Muscle of leg (tissue), 3 donors: ENCODE measurements at regions not wholly inside any gene's neighbourhood (a gene's known extent, or its start where the extent isn't known, plus 50 kb on each side); places are given as distances from the start of the nearest gene placed in this dataset.

Source experiments
- DNase-seq: peaks from one replicate; pipeline ENCODE4 v3.0.0; 2013
- H3K27ac ChIP-seq: one replicate; pipeline ENCODE4 v1.5.1; 2013; ENCODE audit warnings: mild to moderate bottlenecking, low read length, control low read depth
- H3K27me3 ChIP-seq: one replicate; pipeline ENCODE4 v1.6.1; 2013; ENCODE audit warnings: low read length; ENCODE audit not compliant: control insufficient read depth, insufficient read depth
- H3K36me3 ChIP-seq: one replicate; pipeline ENCODE4 v1.6.1; 2013; ENCODE audit warnings: low read length; ENCODE audit not compliant: control insufficient read depth, insufficient read depth
- H3K4me1 ChIP-seq: one replicate; pipeline ENCODE4 v1.6.1; 2013; ENCODE audit warnings: low read length; ENCODE audit not compliant: control insufficient read depth, insufficient read depth
- H3K4me3 ChIP-seq: one replicate; pipeline ENCODE4 v1.5.1; 2013; ENCODE audit warnings: low read length, control low read depth
- H3K9me3 ChIP-seq: replicated peaks from 2 replicates; pipeline ENCODE4 v1.6.1; 2013; ENCODE audit warnings: low read depth, low read length; ENCODE audit not compliant: control insufficient read depth
- WGBS: methylation state at CpG from one replicate; pipeline ENCODE4 v1.1.5; 2013; ENCODE audit warnings: missing lambda C conversion rate; ENCODE audit not compliant: insufficient coverage; 5-methylcytosine and 5-hydroxymethylcytosine counted together

DNA sequence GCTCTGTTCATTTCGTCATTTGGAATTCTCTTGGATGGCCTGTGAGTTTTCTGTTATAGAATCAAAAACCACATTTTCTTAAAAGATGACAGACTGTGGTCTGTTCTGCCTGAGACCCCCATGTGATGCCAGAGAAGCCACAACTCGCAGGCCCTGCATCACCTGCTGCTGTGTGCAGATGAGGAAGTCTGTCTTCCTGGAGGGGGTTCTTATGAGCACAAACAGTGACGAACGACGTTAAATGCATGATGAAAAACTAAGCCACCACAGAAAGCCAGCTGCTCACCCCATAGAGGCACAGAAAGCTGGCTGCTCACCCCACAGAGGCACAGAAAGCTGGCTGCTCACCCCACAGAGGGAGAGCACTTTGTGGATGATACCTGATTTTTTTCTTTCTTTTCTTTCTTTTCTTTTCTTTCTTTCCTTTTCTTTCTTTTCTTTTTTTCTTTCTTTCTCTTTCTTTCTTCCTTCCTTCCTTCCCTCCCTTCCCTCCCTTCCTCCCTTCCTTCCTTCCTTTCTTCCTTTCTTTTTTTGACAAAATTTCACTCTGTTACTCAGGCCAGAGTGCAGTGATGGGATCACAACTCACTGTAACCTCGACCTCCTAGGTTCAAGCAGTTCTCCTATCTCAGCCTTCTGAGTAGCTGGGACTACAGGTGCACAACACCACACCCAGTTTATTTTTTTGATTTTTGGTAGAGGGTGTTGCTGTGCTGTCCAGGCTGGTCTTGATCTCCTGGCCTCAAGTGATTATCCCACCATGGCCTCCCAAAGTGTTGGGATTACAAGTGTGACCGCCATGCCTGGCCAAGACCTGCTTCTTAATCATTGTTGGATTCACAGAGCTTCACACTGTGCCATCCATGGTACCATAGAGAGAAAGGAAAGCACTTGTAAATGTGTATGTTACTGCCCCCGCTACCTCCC lies 1191.4 kb downstream of the UQCRFS1 start:
- WGBS, result no CpG with 5 or more reads among the region's 8 CpGs
- Histone ChIP-seq H3K4me3 (no peak overlapping the region), H3K36me3 (no peaks in the 10 kb centered on the region), H3K4me1 (no peaks in the 10 kb centered on the region), H3K9me3 (no peaks in the 10 kb centered on the region), H3K27ac (no peak overlapping the region), H3K27me3 (no peaks in the 10 kb centered on the region)
- no peak for DNase-seq

GRCh38 chr19:28020619-28021258 lies 1192.2 kb downstream of the UQCRFS1 start:
- Histone ChIP-seq H3K4me1 (no peaks in the 10 kb centered on the region), H3K27me3 (no peaks in the 10 kb centered on the region)

GRCh38 chr19:28019901-28020300 lies 1193.0 kb downstream of the UQCRFS1 start:
- Histone ChIP-seq H3K4me1 (no peaks in the 10 kb centered on the region), H3K27ac (no peak overlapping the region), H3K9me3 (no peaks in the 10 kb centered on the region), H3K36me3 (no peaks in the 10 kb centered on the region), H3K27me3 (no peaks in the 10 kb centered on the region), H3K4me3 (no peak overlapping the region)
- DNase-seq, result no peak
- 47% methylated on average over 5 of the region's 7 CpGs for WGBS

More at GRCh38 chr19:28020619-28021258, 1192.2 kb downstream of the UQCRFS1 start:
- no peaks in the 10 kb centered on the region for H3K9me3 ChIP-seq
- no peak overlapping the region for H3K27ac ChIP-seq
- 25% methylated on average over 3 of the region's 7 CpGs for WGBS
- DNase-seq, result no peak
- no peaks in the 10 kb centered on the region for H3K36me3 ChIP-seq
- H3K4me3 ChIP-seq, result no peak overlapping the region

DNA sequence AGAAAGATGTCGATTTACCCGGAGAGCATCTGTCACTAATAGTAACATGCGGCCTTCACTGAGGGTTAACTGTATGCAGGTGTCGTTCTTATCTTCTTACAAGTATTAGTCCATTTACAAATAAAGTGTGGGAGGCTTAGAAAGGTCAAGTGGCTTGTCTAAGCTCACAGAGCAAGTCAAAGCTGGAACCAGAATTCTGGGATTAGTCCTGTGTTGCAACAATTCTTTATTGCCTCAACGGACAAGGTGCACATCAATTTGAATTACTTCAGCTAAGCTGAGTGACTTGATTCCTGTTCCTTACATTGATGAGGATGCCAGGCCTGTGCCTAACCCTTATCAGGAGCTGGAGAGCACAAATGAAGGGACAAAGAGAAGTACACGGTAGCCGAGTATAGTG lies 1193.6 kb downstream of the UQCRFS1 start:
- Histone ChIP-seq H3K9me3 (no peaks in the 10 kb centered on the region), H3K36me3 (no peaks in the 10 kb centered on the region), H3K27me3 (no peaks in the 10 kb centered on the region), H3K4me3 (no peak overlapping the region), H3K4me1 (no peaks in the 10 kb centered on the region), H3K27ac (no peak overlapping the region)
- DNase-seq, result no peak
- 59% methylated on average over 3 of the region's 7 CpGs for WGBS

DNA sequence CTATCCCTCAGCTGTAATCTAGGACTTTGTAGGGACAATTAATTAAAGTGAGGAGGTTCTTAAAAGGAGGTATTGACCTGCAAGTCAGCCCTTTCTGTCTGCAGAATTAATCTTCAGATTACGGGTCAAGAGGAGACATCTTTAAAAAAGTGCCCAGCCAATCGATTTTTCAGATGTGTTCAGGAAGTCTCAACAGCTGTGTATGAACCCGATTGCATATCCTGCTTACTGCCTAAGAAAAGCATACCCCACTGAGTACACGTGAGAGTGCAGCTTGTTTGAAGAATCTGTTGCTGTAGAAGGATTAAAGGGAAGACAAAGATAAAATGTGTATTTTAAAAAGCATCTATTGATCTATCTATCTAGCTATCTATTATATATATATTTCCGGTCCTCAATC lies 1194.5 kb downstream of the UQCRFS1 start:
- WGBS, result 15% methylated on average over 2 of the region's 5 CpGs
- Histone ChIP-seq H3K4me1 (no peaks in the 10 kb centered on the region), H3K4me3 (no peak overlapping the region), H3K27me3 (no peaks in the 10 kb centered on the region), H3K27ac (no peak overlapping the region), H3K36me3 (no peaks in the 10 kb centered on the region), H3K9me3 (no peaks in the 10 kb centered on the region)
- DNase-seq, result no peak

DNA sequence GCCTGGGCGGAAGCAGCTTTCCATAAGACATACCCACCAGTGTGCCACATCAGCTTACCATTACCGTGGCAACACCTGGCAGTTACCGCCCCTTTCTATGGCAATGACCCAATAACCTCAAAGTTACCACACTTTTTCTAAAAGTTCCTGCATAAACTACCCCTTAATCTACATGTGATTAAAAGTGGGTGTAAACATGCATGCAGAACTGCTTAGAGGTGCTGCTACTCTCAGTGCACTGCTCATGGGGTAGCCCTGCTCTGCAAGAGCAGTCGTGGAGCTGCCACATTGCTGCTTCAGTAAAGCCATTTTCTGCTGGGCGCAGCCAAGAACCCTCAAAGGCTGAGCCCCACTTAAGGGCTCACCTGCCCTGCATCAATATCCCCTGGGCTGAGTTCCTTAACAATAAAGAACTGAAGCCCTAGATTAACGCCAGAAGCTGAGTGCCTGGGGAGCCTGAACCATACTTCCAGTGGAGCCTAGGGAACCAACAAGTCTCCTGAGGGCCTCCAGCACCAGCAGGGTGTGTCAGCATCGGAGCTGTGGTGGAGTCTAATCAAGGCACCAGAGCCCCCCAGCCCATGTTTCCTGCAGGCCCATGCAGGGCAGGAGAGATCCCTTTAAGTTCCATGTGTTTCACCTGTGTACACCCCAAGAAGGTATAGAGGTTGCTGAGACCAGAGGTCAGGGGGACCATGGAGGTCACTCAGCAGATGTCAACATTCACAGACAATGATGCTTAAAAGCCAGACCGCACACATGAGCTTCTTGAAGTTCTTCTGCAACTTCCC lies 1198.1 kb downstream of the UQCRFS1 start:
- WGBS, result 69% methylated on average over 4 of the region's 8 CpGs
- Histone ChIP-seq H3K4me1 (no peaks in the 10 kb centered on the region), H3K27ac (no peak overlapping the region)

GRCh38 chr19:28012361-28012760 lies 1200.6 kb downstream of the UQCRFS1 start:
- no peaks in the 10 kb centered on the region for H3K4me1 ChIP-seq
- no peak for DNase-seq
- no peaks in the 10 kb centered on the region for H3K36me3 ChIP-seq
- no peaks in the 10 kb centered on the region for H3K9me3 ChIP-seq
- no peaks in the 10 kb centered on the region for H3K27me3 ChIP-seq
- H3K27ac ChIP-seq, result no peak overlapping the region
- no peak overlapping the region for H3K4me3 ChIP-seq
- WGBS, result 40% methylated on average over 1 of the region's 3 CpGs

More for the DNA sequence above, 1198.1 kb downstream of the UQCRFS1 start:
- Histone ChIP-seq H3K36me3 (no peaks in the 10 kb centered on the region), H3K9me3 (no peaks in the 10 kb centered on the region), H3K4me3 (no peak overlapping the region), H3K27me3 (no peaks in the 10 kb centered on the region)
- no peak for DNase-seq

GRCh38 chr19:28010656-28011055 lies 1202.3 kb downstream of the UQCRFS1 start:
- no peaks in the 10 kb centered on the region for H3K27me3 ChIP-seq
- DNase-seq, result no peak
- no peaks in the 10 kb centered on the region for H3K36me3 ChIP-seq
- no peak overlapping the region for H3K27ac ChIP-seq
- no CpG with 5 or more reads among the region's 6 CpGs for WGBS
- H3K9me3 ChIP-seq, result no peaks in the 10 kb centered on the region
- H3K4me3 ChIP-seq, result no peak overlapping the region
- H3K4me1 ChIP-seq, result no peaks in the 10 kb centered on the region

- no peaks in the 10 kb centered on the region for H3K36me3 ChIP-seq
- no peak overlapping the region for H3K4me3 ChIP-seq
- H3K27ac ChIP-seq, result no peak overlapping the region
- DNase-seq, result peak; percentile 6
- H3K9me3 ChIP-seq, result no peaks in the 10 kb centered on the region
- no peaks in the 10 kb centered on the region for H3K27me3 ChIP-seq
- H3K4me1 ChIP-seq, result no peaks in the 10 kb centered on the region
- 0% methylated on average over 1 of the region's 4 CpGs for WGBS
These were observed 1203.3 kb downstream of the UQCRFS1 start for GRCh38 chr19:28009696-28010095.

GRCh38 chr19:28008695-28009094 lies 1204.3 kb downstream of the UQCRFS1 start:
- Histone ChIP-seq H3K9me3 (no peaks in the 10 kb centered on the region), H3K27me3 (no peaks in the 10 kb centered on the region), H3K27ac (no peak overlapping the region), H3K4me1 (no peaks in the 10 kb centered on the region), H3K36me3 (no peaks in the 10 kb centered on the region), H3K4me3 (no peak overlapping the region)
- 30% methylated on average over 2 of the region's 2 CpGs for WGBS
- DNase-seq, result no peak
